IPS DF 6.9 (cell line): ENCODE measurements at regions not wholly inside any gene's neighbourhood (a gene's known extent, or its start where the extent isn't known, plus 50 kb on each side); places are given as distances from the start of the nearest gene placed in this dataset.

Source experiments
- DNase-seq: peaks from one replicate; pipeline ENCODE4 v3.0.0-alpha.2; 2013; ENCODE audit warnings: low read depth, low spot score
- H3K27ac ChIP-seq: one replicate; pipeline ENCODE4 v1.5.1; 2013; ENCODE audit warnings: low read length, control low read depth
- H3K27me3 ChIP-seq: 2 replicates; pipeline ENCODE4 v1.6.1; 2013; ENCODE audit warnings: mild to moderate bottlenecking, low read length; ENCODE audit not compliant: control insufficient read depth, insufficient read depth
- H3K36me3 ChIP-seq: 2 replicates; pipeline ENCODE4 v1.6.1; 2013; ENCODE audit warnings: low read length; ENCODE audit not compliant: control insufficient read depth, insufficient read depth
- H3K4me1 ChIP-seq: 2 replicates; pipeline ENCODE4 v1.6.1; 2013; ENCODE audit warnings: low read length; ENCODE audit not compliant: control insufficient read depth, insufficient read depth
- H3K4me3 ChIP-seq: 2 replicates; pipeline ENCODE4 v1.5.1; 2013; ENCODE audit warnings: mild to moderate bottlenecking, low read length
- H3K9me3 ChIP-seq: 2 replicates; pipeline ENCODE4 v1.6.1; 2013; ENCODE audit warnings: low read length, inconsistent platforms; ENCODE audit not compliant: control insufficient read depth, insufficient read depth
- WGBS: extraction: QIAGEN DNeasy Blood & Tissue Kit; methylation state at CpG from one replicate; pipeline ENCODE4 v1.1.7; 2013; ENCODE audit warnings: mixed read lengths, missing lambda C conversion rate; ENCODE audit not compliant: insufficient read length, insufficient coverage; 5-methylcytosine and 5-hydroxymethylcytosine counted together

- no peaks in the 10 kb centered on the region for H3K4me1 ChIP-seq
- no peak for DNase-seq
- H3K36me3 ChIP-seq = no peaks in the 10 kb centered on the region
- H3K4me3 ChIP-seq = no peak overlapping the region
- no peak overlapping the region for H3K27ac ChIP-seq
- H3K27me3 ChIP-seq = no peaks in the 10 kb centered on the region
- H3K9me3 ChIP-seq = no peaks in the 10 kb centered on the region
- WGBS = no CpG with 5 or more reads among the region's 3 CpGs
Observed at GRCh38 chr4:63644396-63644795, 764.9 kb downstream of the TECRL start.

GRCh38 chr4:63637270-63637669 is 772.0 kb downstream of the TECRL start:
- no peaks in the 10 kb centered on the region for H3K27me3 ChIP-seq
- no peaks in the 10 kb centered on the region for H3K4me1 ChIP-seq
- DNase-seq = no peak
- no peak overlapping the region for H3K4me3 ChIP-seq
- H3K27ac ChIP-seq = no peak overlapping the region
- no peaks in the 10 kb centered on the region for H3K9me3 ChIP-seq
- no peaks in the 10 kb centered on the region for H3K36me3 ChIP-seq

GRCh38 chr4:63632858-63633257 is 776.4 kb downstream of the TECRL start:
- H3K4me3 ChIP-seq = no peak overlapping the region
- no CpG with 5 or more reads among the region's 2 CpGs for WGBS
- no peaks in the 10 kb centered on the region for H3K4me1 ChIP-seq
- no peaks in the 10 kb centered on the region for H3K27me3 ChIP-seq
- no peaks in the 10 kb centered on the region for H3K9me3 ChIP-seq
- no peaks in the 10 kb centered on the region for H3K36me3 ChIP-seq
- no peak for DNase-seq
- no peak overlapping the region for H3K27ac ChIP-seq

GRCh38 chr4:63620271-63620670 is 789.0 kb downstream of the TECRL start:
- WGBS = no CpG with 5 or more reads among the region's 2 CpGs
- no peaks in the 10 kb centered on the region for H3K4me1 ChIP-seq
- H3K27ac ChIP-seq = no peak overlapping the region
- H3K4me3 ChIP-seq = no peak overlapping the region
- H3K36me3 ChIP-seq = no peaks in the 10 kb centered on the region
- no peak for DNase-seq
- H3K27me3 ChIP-seq = no peaks in the 10 kb centered on the region
- H3K9me3 ChIP-seq = no peaks in the 10 kb centered on the region

- Histone ChIP-seq H3K4me3 (no peak overlapping the region), H3K36me3 (no peaks in the 10 kb centered on the region), H3K4me1 (no peaks in the 10 kb centered on the region), H3K9me3 (no peaks in the 10 kb centered on the region), H3K27me3 (no peaks in the 10 kb centered on the region), H3K27ac (no peak overlapping the region)
- no peak for DNase-seq
- WGBS = no CpG with 5 or more reads among the region's 1 CpG
Observed at GRCh38 chr4:63619771-63620170, 789.5 kb downstream of the TECRL start.

GRCh38 chr4:63618883-63619718 is 790.1 kb downstream of the TECRL start:
- H3K4me3 ChIP-seq = no peak overlapping the region
- no peak overlapping the region for H3K27ac ChIP-seq
- H3K27me3 ChIP-seq = no peaks in the 10 kb centered on the region
- no peak for DNase-seq
- no CpG with 5 or more reads among the region's 6 CpGs for WGBS
- H3K36me3 ChIP-seq = no peaks in the 10 kb centered on the region
- H3K4me1 ChIP-seq = no peaks in the 10 kb centered on the region
- no peaks in the 10 kb centered on the region for H3K9me3 ChIP-seq

GRCh38 chr4:63607169-63607872 is 801.9 kb downstream of the TECRL start:
- H3K27me3 ChIP-seq = no peaks in the 10 kb centered on the region
- no peak overlapping the region for H3K4me3 ChIP-seq
- no peaks in the 10 kb centered on the region for H3K9me3 ChIP-seq
- no peak overlapping the region for H3K27ac ChIP-seq
- H3K4me1 ChIP-seq = no peaks in the 10 kb centered on the region
- no peaks in the 10 kb centered on the region for H3K36me3 ChIP-seq
- no peak for DNase-seq
- no CpG with 5 or more reads among the region's 9 CpGs for WGBS

GRCh38 chr4:63589796-63590195 is 819.5 kb downstream of the TECRL start:
- no peak overlapping the region for H3K27ac ChIP-seq
- H3K4me3 ChIP-seq = no peak overlapping the region
- no peak for DNase-seq
- no CpG with 5 or more reads among the region's 6 CpGs for WGBS
- no peaks in the 10 kb centered on the region for H3K9me3 ChIP-seq
- H3K27me3 ChIP-seq = no peaks in the 10 kb centered on the region
- no peaks in the 10 kb centered on the region for H3K36me3 ChIP-seq
- 0 out of 2 replicates have a peak, but pooled peaks cover 2% of the 10 kb centered on the region for H3K4me1 ChIP-seq

GRCh38 chr4:63583561-63583960 is 825.7 kb downstream of the TECRL start:
- no peaks in the 10 kb centered on the region for H3K4me1 ChIP-seq
- no peaks in the 10 kb centered on the region for H3K27me3 ChIP-seq
- H3K4me3 ChIP-seq = no peak overlapping the region
- no peaks in the 10 kb centered on the region for H3K9me3 ChIP-seq
- H3K27ac ChIP-seq = no peak overlapping the region
- WGBS = no CpG with 5 or more reads among the region's 2 CpGs
- no peak for DNase-seq
- H3K36me3 ChIP-seq = no peaks in the 10 kb centered on the region

- no peaks in the 10 kb centered on the region for H3K36me3 ChIP-seq
- H3K4me3 ChIP-seq = no peak overlapping the region
- no peaks in the 10 kb centered on the region for H3K9me3 ChIP-seq
- DNase-seq = no peak
- no peak overlapping the region for H3K27ac ChIP-seq
- no peaks in the 10 kb centered on the region for H3K4me1 ChIP-seq
- no peaks in the 10 kb centered on the region for H3K27me3 ChIP-seq
Observed at GRCh38 chr4:63583007-63583406, 826.2 kb downstream of the TECRL start.
